H9 (cell line): ENCODE measurements at regions not wholly inside any gene's neighbourhood (a gene's known extent, or its start where the extent isn't known, plus 50 kb on each side); places are given as distances from the start of the nearest gene placed in this dataset.

Source experiments
- DNase-seq: peaks from one replicate; pipeline ENCODE4 v3.0.0-alpha.2; 2017
- H2AFZ ChIP-seq: one replicate; pipeline ENCODE4 v1.6.1; 2013; ENCODE audit warnings: mild to moderate bottlenecking, low read length, control low read depth, moderate library complexity
- H2AK5ac ChIP-seq: 2 replicates; pipeline ENCODE4 v1.6.1; 2013; ENCODE audit warnings: low read length, control low read depth, mixed read lengths; ENCODE audit not compliant: insufficient read length
- H2BK120ac ChIP-seq: one replicate; pipeline ENCODE4 v1.6.1; 2013; ENCODE audit warnings: low read depth, mild to moderate bottlenecking, low read length, control low read depth, inconsistent platforms; ENCODE audit not compliant: poor library complexity, severe bottlenecking
- H2BK12ac ChIP-seq: 2 replicates; pipeline ENCODE4 v1.6.1; 2013; ENCODE audit warnings: low read length, control low read depth, mixed read lengths, low read depth; ENCODE audit not compliant: insufficient read length
- H2BK15ac ChIP-seq: 2 replicates; pipeline ENCODE4 v1.6.1; 2013; ENCODE audit warnings: low read depth, low read length, control low read depth
- H2BK20ac ChIP-seq: one replicate; pipeline ENCODE4 v1.6.1; 2013; ENCODE audit warnings: low read depth, mild to moderate bottlenecking, low read length, control low read depth, inconsistent platforms; ENCODE audit not compliant: poor library complexity, severe bottlenecking
- H2BK5ac ChIP-seq: 2 replicates; pipeline ENCODE4 v1.6.1; 2013; ENCODE audit warnings: low read length, control low read depth, mixed read lengths; ENCODE audit not compliant: insufficient read length
- H3K14ac ChIP-seq: 2 replicates; pipeline ENCODE4 v1.6.1; 2013; ENCODE audit warnings: low read length, control low read depth; ENCODE audit not compliant: insufficient read depth
- H3K18ac ChIP-seq: 2 replicates; pipeline ENCODE4 v1.6.1; 2013; ENCODE audit warnings: low read depth, mild to moderate bottlenecking, mixed read lengths, low read length, control low read depth; ENCODE audit not compliant: insufficient read length
- H3K23ac ChIP-seq: 2 replicates; pipeline ENCODE4 v1.6.1; 2013; ENCODE audit warnings: low read length, control low read depth, mixed read lengths, low read depth; ENCODE audit not compliant: insufficient read length
- H3K23me2 ChIP-seq: 2 replicates; pipeline ENCODE4 v1.6.1; 2013; ENCODE audit warnings: low read depth, mild to moderate bottlenecking, mixed read lengths, low read length, control low read depth; ENCODE audit not compliant: insufficient read length, poor library complexity, severe bottlenecking
- H3K27ac ChIP-seq: 2 replicates; pipeline ENCODE4 v1.5.1; 2013; ENCODE audit warnings: low read length, control low read depth, mixed read lengths, low read depth; ENCODE audit not compliant: insufficient read length
- H3K27me3 ChIP-seq: 2 replicates; pipeline ENCODE4 v1.6.1; 2013; ENCODE audit warnings: low read length, control low read depth, inconsistent platforms; ENCODE audit not compliant: insufficient read depth
- H3K4ac ChIP-seq: 2 replicates; pipeline ENCODE4 v1.6.1; 2013; ENCODE audit warnings: low read depth, mild to moderate bottlenecking, control low read depth, inconsistent platforms, low read length, moderate library complexity
- H3K4me1 ChIP-seq: 2 replicates; pipeline ENCODE4 v1.6.1; 2013; ENCODE audit warnings: low read length, control low read depth, inconsistent platforms; ENCODE audit not compliant: insufficient read depth
- H3K4me2 ChIP-seq: 2 replicates; pipeline ENCODE4 v1.6.1; 2013; ENCODE audit warnings: low read length, control low read depth, mixed read lengths; ENCODE audit not compliant: insufficient read length, insufficient read depth
- H3K56ac ChIP-seq: 2 replicates; pipeline ENCODE4 v1.6.1; 2013; ENCODE audit warnings: low read depth, mild to moderate bottlenecking, mixed read lengths, low read length, control low read depth; ENCODE audit not compliant: insufficient read length
- H3K79me1 ChIP-seq: 2 replicates; pipeline ENCODE4 v1.6.1; 2013; ENCODE audit warnings: low read depth, mild to moderate bottlenecking, moderate library complexity, low read length, control low read depth, inconsistent platforms; ENCODE audit not compliant: insufficient read depth, poor library complexity, severe bottlenecking
- H3K79me2 ChIP-seq: 2 replicates; pipeline ENCODE4 v1.6.1; 2013; ENCODE audit warnings: low read length, control low read depth, inconsistent platforms; ENCODE audit not compliant: insufficient read depth
- H3K9ac ChIP-seq: 2 replicates; pipeline ENCODE4 v1.6.1; 2013; ENCODE audit warnings: low read length, control low read depth, mixed read lengths; ENCODE audit not compliant: insufficient read length; ENCODE audit errors: extremely low read depth
- H3K9me3 ChIP-seq: one replicate; pipeline ENCODE4 v1.6.1; 2013; ENCODE audit warnings: low read depth, low read length, inconsistent platforms; ENCODE audit not compliant: control insufficient read depth
- H3T11ph ChIP-seq: one replicate; pipeline ENCODE4 v1.6.1; 2013; ENCODE audit warnings: mild to moderate bottlenecking, low read length, control low read depth, inconsistent platforms
- H4K20me1 ChIP-seq: one replicate; pipeline ENCODE4 v1.6.1; 2013; ENCODE audit not compliant: control insufficient read depth, insufficient read length, insufficient read depth
- H4K5ac ChIP-seq: 2 replicates; pipeline ENCODE4 v1.6.1; 2013; ENCODE audit warnings: low read depth, mild to moderate bottlenecking, mixed read lengths, low read length, control low read depth; ENCODE audit not compliant: insufficient read length
- H4K8ac ChIP-seq: replicated peaks from 2 replicates; pipeline ENCODE4 v1.6.1; 2013; ENCODE audit warnings: low read length, control low read depth, mixed read lengths, low read depth; ENCODE audit not compliant: insufficient read length
- H4K91ac ChIP-seq: 2 replicates; pipeline ENCODE4 v1.6.1; 2013; ENCODE audit warnings: low read depth, mild to moderate bottlenecking, moderate library complexity, mixed read lengths, low read length, control low read depth; ENCODE audit not compliant: insufficient read length
- H3K27ac Mint-ChIP-seq, 3 experiments: 2 replicates in 2 of 3; 3 replicates in 1 of 3; pipeline ENCODE4 v1.8.0; 2020 to 2021; ENCODE audit warnings: mixed read lengths in 3 of 3, mild to moderate bottlenecking in 1 of 3, moderate library complexity in 1 of 3
- H3K27me3 Mint-ChIP-seq: 2 replicates; pipeline ENCODE4 v1.8.0; 2021; ENCODE audit warnings: low read depth, mild to moderate bottlenecking, moderate library complexity, mixed read lengths
- H3K36me3 Mint-ChIP-seq, 3 experiments: 2 replicates in 2 of 3; 3 replicates in 1 of 3; pipeline ENCODE4 v1.8.0; 2020 to 2021; ENCODE audit warnings: low read depth in 3 of 3, mixed read lengths in 3 of 3; ENCODE audit not compliant: insufficient read depth in 1 of 3
- H3K4me1 Mint-ChIP-seq, 2 experiments: 2 replicates each; pipeline ENCODE4 v1.8.0; 2020; ENCODE audit warnings: mixed read lengths in 2 of 2
- H3K4me3 Mint-ChIP-seq, 2 experiments: 2 replicates in 1 of 2; 3 replicates in 1 of 2; pipeline ENCODE4 v1.8.0; 2020 to 2021; ENCODE audit warnings: mild to moderate bottlenecking in 2 of 2, mixed read lengths in 2 of 2, moderate library complexity in 1 of 2
- H3K9me3 Mint-ChIP-seq, 2 experiments: 2 replicates in 1 of 2; 3 replicates in 1 of 2; pipeline ENCODE4 v1.8.0; 2020; ENCODE audit warnings: mild to moderate bottlenecking in 2 of 2, mixed read lengths in 2 of 2, moderate library complexity in 1 of 2
- CTCF ChIP-seq: fragments of 200-600 bp; sonication (generic); conservative IDR thresholded peaks from 3 replicates; pipeline ENCODE4 v1.8.0; 2021; ENCODE audit warnings: antibody characterized with exemption, mild to moderate bottlenecking
- WGBS: extraction: QIAGEN DNeasy Blood & Tissue Kit; methylation state at CpG from one replicate; pipeline ENCODE4 v1.1.7; 2013; ENCODE audit warnings: missing lambda C conversion rate, low lambda C conversion rate, mixed read lengths; ENCODE audit not compliant: insufficient read length; ENCODE audit errors: extremely low coverage; 5-methylcytosine and 5-hydroxymethylcytosine counted together

DNA sequence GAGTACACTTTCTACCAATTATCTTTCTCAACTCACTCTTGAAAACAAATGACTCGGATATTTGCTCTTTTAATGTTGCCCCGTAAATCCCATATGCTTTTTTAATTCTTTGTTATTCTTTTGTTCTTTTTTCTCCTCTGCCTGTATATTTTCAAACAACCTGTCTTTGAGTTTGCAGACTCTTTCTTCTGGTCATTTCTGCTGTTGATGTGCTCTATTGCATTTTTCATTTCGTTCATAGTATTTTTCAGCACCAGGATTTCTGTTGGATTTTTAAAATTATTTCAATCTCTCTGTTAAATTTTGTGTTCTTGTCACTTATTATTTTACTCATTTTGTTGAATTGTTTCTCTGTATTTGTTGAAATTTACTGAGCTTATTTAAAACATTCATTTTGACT lies 146.8 kb upstream of the B3GALT2 start:
- Histone ChIP-seq H3K79me1 (no peaks in the 10 kb centered on the region), H3K14ac (no peak overlapping the region), H2AK5ac (no peak overlapping the region), H4K8ac (no peak overlapping the region), H4K5ac (no peak overlapping the region), H2BK5ac (no peak overlapping the region), H3K9ac (no peak overlapping the region), H4K20me1 (no peaks in the 10 kb centered on the region), H3K4me1 (peaks cover 2% of the 10 kb centered on the region; the same call in 1 of the 2 replicates), H3K56ac (no peak overlapping the region), H2AFZ (no peak overlapping the region), H3K4me2 (no peak overlapping the region), H3K9me3 (no peaks in the 10 kb centered on the region), H3K79me2 (no peaks in the 10 kb centered on the region), H3K23me2 (no peaks in the 10 kb centered on the region), H2BK15ac (no peak overlapping the region), H2BK120ac (no peak overlapping the region), H3K27ac (no peak overlapping the region), H3K27me3 (no peaks in the 10 kb centered on the region), H3K18ac (no peak overlapping the region), H4K91ac (no peak overlapping the region), H2BK20ac (no peak overlapping the region), H2BK12ac (no peak overlapping the region), H3K4ac (no peak overlapping the region), H3K23ac (no peak overlapping the region), H3T11ph (no peak overlapping the region)
- peaks cover 20 to 24% of the 10 kb centered on the region in 2 experiments for H3K9me3 Mint-ChIP-seq
- no peak overlapping the region for H3K4me3 Mint-ChIP-seq
- no peak overlapping the region for H3K27ac Mint-ChIP-seq
- DNase-seq: no peak
- H3K4me1 Mint-ChIP-seq: no peaks in the 10 kb centered on the region
- no peak for TF ChIP-seq CTCF
- H3K36me3 Mint-ChIP-seq: peaks cover 0 to 18% (median 8%) of the 10 kb centered on the region in 3 experiments; a peak in 3 of 7 replicates
- H3K27me3 Mint-ChIP-seq: no peaks in the 10 kb centered on the region; the same call in 1 of the 2 replicates
- no CpG with 5 or more reads among the region's 3 CpGs for WGBS
